K562 (cell line): ENCODE measurements at regions not wholly inside any gene's neighbourhood (a gene's known extent, or its start where the extent isn't known, plus 50 kb on each side); places are given as distances from the start of the nearest gene placed in this dataset.

ENCODE experiments used
- ATAC-seq: fragments of 200-7000 bp; cut with Tn5 transposase; 3 replicates; pipeline ENCODE4 v1.9.1; 2020; ENCODE audit warnings: moderate library complexity
- BruUV-seq: library from RNA; stranded (reverse); fragments of 400-500 nt; replicated peaks from 2 replicates; lab custom pipeline; 2021; lab: Mats Ljungman, UMichigan
- CTCF ChIA-PET: fragments of 300-600 bp; formaldehyde crosslinking; extraction: SDS; loops from one replicate; lab custom pipeline; 2021; ENCODE audit warnings: low intra/inter-chr PET ratio; lab: Yijun Ruan, JAX
- POLR2A ChIA-PET: fragments of 300-600, 350-650 bp; sonication (Branson Sonifier 250); formaldehyde crosslinking; extraction: SDS; loops from one replicate; lab custom pipeline; 2021; ENCODE audit warnings: antibody characterized with exemption, inconsistent platforms; lab: Yijun Ruan, JAX
- DNase-seq, 4 experiments: peaks; one replicate each; pipeline versions ENCODE4 v3.0.0 to v3.0.0-alpha.2; 2011 to 2018; ENCODE audit warnings: low spot score in 3 of 4, mixed read lengths in 3 of 4; ENCODE audit errors: extremely low read depth in 1 of 4
- FAIRE-seq: peaks from 2 replicates; lab custom pipeline; 2011; peaks lifted over from hg19 to GRCh38; lab: Jason Lieb, UNC
- H2AFZ ChIP-seq: 2 replicates; pipeline ENCODE4 v1.6.0; 2011; ENCODE audit warnings: low read depth, low read length, control low read depth, inconsistent platforms
- H3K27ac ChIP-seq: fragments of 200-600 bp; 3 replicates; pipeline ENCODE4 v1.8.0; 2011; ENCODE audit warnings: low read depth, mild to moderate bottlenecking, control low read depth, inconsistent platforms, low read length, moderate library complexity, mixed read lengths; ENCODE audit errors: extremely low read depth
- H3K27me3 ChIP-seq, 2 experiments: fragments of 300-600 bp in 1 of 2; 2 replicates in 1 of 2; 3 replicates in 1 of 2; pipeline versions ENCODE4 v1.6.0 to v1.8.0; 2011; ENCODE audit warnings: inconsistent platforms in 2 of 2, low read length in 2 of 2, mild to moderate bottlenecking in 1 of 2, mixed read lengths in 1 of 2, moderate library complexity in 1 of 2; ENCODE audit not compliant: control insufficient read depth in 2 of 2, insufficient read depth in 2 of 2
- H3K36me3 ChIP-seq: fragments of 300-600 bp; 3 replicates; pipeline ENCODE4 v1.8.0; 2011; ENCODE audit warnings: mild to moderate bottlenecking, low read length, inconsistent platforms; ENCODE audit not compliant: control insufficient read depth, insufficient read depth
- H3K4me1 ChIP-seq, 2 experiments: fragments of 200-600 bp in 1 of 2; replicated peaks in 1 of 2; 2 replicates in 1 of 2; 3 replicates in 1 of 2; pipeline versions ENCODE4 v1.5.1 to v1.8.0; 2011; ENCODE audit warnings: inconsistent platforms in 2 of 2, low read length in 2 of 2, mild to moderate bottlenecking in 1 of 2, mixed read lengths in 1 of 2, moderate library complexity in 1 of 2; ENCODE audit not compliant: control insufficient read depth in 2 of 2, insufficient read depth in 2 of 2
- H3K4me2 ChIP-seq: 2 replicates; pipeline ENCODE4 v1.6.1; 2011; ENCODE audit warnings: low read length, control low read depth, inconsistent platforms, mixed read lengths; ENCODE audit not compliant: insufficient read depth
- H3K4me3 ChIP-seq: fragments of 200-600 bp; sonication (generic), shearing (Covaris generic); 2 replicates; pipeline ENCODE4 v1.5.1; 2016; ENCODE audit warnings: control low read depth, inconsistent platforms
- H3K79me2 ChIP-seq: fragments of 200-600 bp; 3 replicates; pipeline ENCODE4 v1.8.0; 2011; ENCODE audit warnings: low read length, inconsistent platforms; ENCODE audit not compliant: control insufficient read depth, insufficient read depth
- H3K9ac ChIP-seq, 2 experiments: 2 replicates each; pipeline versions ENCODE4 v1.6.0 to v1.6.1; 2011; ENCODE audit warnings: low read depth in 2 of 2, low read length in 2 of 2, control low read depth in 1 of 2, inconsistent platforms in 1 of 2, mild to moderate bottlenecking in 1 of 2, mixed read lengths in 1 of 2; ENCODE audit not compliant: insufficient read depth in 1 of 2
- H3K9me1 ChIP-seq: one replicate; pipeline ENCODE4 v1.6.0; 2011; ENCODE audit warnings: inconsistent platforms, mild to moderate bottlenecking, low read length, moderate library complexity; ENCODE audit not compliant: control insufficient read depth, insufficient read depth
- H3K9me3 ChIP-seq: replicated peaks from 2 replicates; pipeline ENCODE4 v1.5.1; 2011; ENCODE audit warnings: low read depth, low read length, inconsistent platforms; ENCODE audit not compliant: control insufficient read depth, insufficient read depth
- H4K20me1 ChIP-seq: replicated peaks from 2 replicates; pipeline ENCODE4 v1.6.1; 2011; ENCODE audit warnings: low read length, inconsistent platforms, mixed read lengths; ENCODE audit not compliant: control insufficient read depth, insufficient read depth
- BACH1 ChIP-seq: fragments of 200-800 bp; sonication (Bioruptor generic); IDR thresholded peaks from 2 replicates; pipeline ENCODE4 v1.6.1; 2016; ENCODE audit warnings: missing genetic modification characterization, missing compliant biosample characterization
- CXXC5 ChIP-seq: fragments of 250-450 bp; sonication (Bioruptor Pico); IDR thresholded peaks from 2 replicates; pipeline ENCODE4 v1.8.0; 2022; ENCODE audit warnings: inconsistent platforms, mild to moderate bottlenecking, moderate library complexity
- DACH1 ChIP-seq: fragments of 450-650 bp; IDR thresholded peaks from 2 replicates; pipeline ENCODE4 v1.6.1; 2018; ENCODE audit not compliant: partially characterized antibody
- NR2C2 ChIP-seq, 2 experiments: fragments of 200-800 bp in 1 of 2; sonication (Bioruptor generic) in 1 of 2; sonication (generic) in 1 of 2; formaldehyde crosslinking in 1 of 2; IDR thresholded peaks; 2 replicates each; pipeline versions ENCODE4 v1.6.1 to v1.8.0; 2016 to 2022; ENCODE audit warnings: mild to moderate bottlenecking in 1 of 2, missing compliant biosample characterization in 1 of 2, missing genetic modification characterization in 1 of 2, missing genetic modification reagents in 1 of 2
- SMARCE1 ChIP-seq: fragments of 450-650 bp; IDR thresholded peaks from 2 replicates; pipeline ENCODE4 v1.7.1; 2016; ENCODE audit warnings: mild to moderate bottlenecking
- ZKSCAN8 ChIP-seq: fragments of 200-800 bp; sonication (Bioruptor generic); IDR thresholded peaks from 2 replicates; pipeline ENCODE4 v1.6.1; 2016; ENCODE audit warnings: missing genetic modification characterization, missing compliant biosample characterization
- ZNF134 ChIP-seq: fragments of 250-450 bp; sonication (Bioruptor Pico); conservative IDR thresholded peaks from 2 replicates; pipeline ENCODE4 v1.4.0; 2020
- ZNF512 ChIP-seq: IDR thresholded peaks from 2 replicates; pipeline ENCODE4 v1.6.1; 2016; ENCODE audit warnings: missing genetic modification characterization, missing compliant biosample characterization
- WGBS: fragments of 100-300 bp; shearing (Covaris generic); methylation state at CpG from one replicate; pipeline ENCODE4 v1.1.6; 2016; ENCODE audit warnings: low coverage, mixed read lengths; ENCODE audit not compliant: insufficient coverage; ENCODE audit errors: missing lambda C conversion rate; 5-methylcytosine and 5-hydroxymethylcytosine counted together
- in situ Hi-C: fragments of 300-500 bp; cut with MboI; formaldehyde crosslinking; loops from 4 replicates; pipeline ENCODE4 v1.15.0; 2018; ENCODE audit warnings: inconsistent platforms, mixed read lengths
- intact Hi-C: fragments of 100-400 bp; cut with micrococcal nuclease; formaldehyde crosslinking; loops from 2 replicates; pipeline ENCODE4 v1.14.2; 2022

- BruUV-seq = no TSS peak
- Histone ChIP-seq H3K9me1 (no peaks in the 10 kb centered on the region), H3K36me3 (no peaks in the 10 kb centered on the region), H3K4me2 (no peak overlapping the region), H3K9me3 (no peaks in the 10 kb centered on the region), H2AFZ (no peak overlapping the region), H3K4me3 (no peak overlapping the region), H3K27me3 (no peaks in the 10 kb centered on the region), H3K27ac (no peak overlapping the region), H4K20me1 (no peaks in the 10 kb centered on the region), H3K79me2 (no peaks in the 10 kb centered on the region), H3K9ac (no peak overlapping the region), H3K4me1 (peaks cover 0 to 12% of the 10 kb centered on the region in 2 experiments; a peak in 3 of 5 replicates)
- TF ChIP-seq ZNF134 (CRISPR knock-in tag) (no peak), NR2C2 (CRISPR knock-in tag; IDR thresholded peaks at IDR 0.05) (no peak), NR2C2 (tag; IDR thresholded peaks at IDR 0.05) (no peak), SMARCE1 (no peak), CXXC5 (CRISPR knock-in tag) (no peak), ZNF512 (tag) (peak; percentile 77), ZKSCAN8 (no peak), BACH1 (tag) (no peak), DACH1 (no peak)
- intact Hi-C loops (loop anchor here (1.0 to 10.0 kb wide), 2 partner anchors 36 to 168 kb away; no protein-coding TSS in a partner anchor), in situ Hi-C loops (no loop called here)
- no peak for FAIRE-seq
- ChIA-PET CTCF (no interaction called here), POLR2A (no interaction called here)
- WGBS = no CpG with 5 or more reads among the region's 1 CpG
- no peak for DNase-seq
- no peak for ATAC-seq
Measured at GRCh38 chr12:92237262-92237661, 91.6 kb upstream of the BTG1 start.
